H1 (cell line): ENCODE measurements at regions not wholly inside any gene's neighbourhood (a gene's known extent, or its start where the extent isn't known, plus 50 kb on each side); places are given as distances from the start of the nearest gene placed in this dataset.

Experiments
- CTCF ChIA-PET: fragments of 300-600 bp; sonication (Branson Sonifier 250); formaldehyde crosslinking; loops from one replicate; lab custom pipeline; 2021; ENCODE audit not compliant: partially characterized antibody; lab: Charles Lee
- POLR2A ChIA-PET: fragments of 300-600 bp; sonication (Branson Sonifier 250); formaldehyde crosslinking; loops from one replicate; lab custom pipeline; 2021; ENCODE audit warnings: inconsistent platforms; ENCODE audit not compliant: partially characterized antibody; lab: Charles Lee
- DNase-seq, 2 experiments: peaks; one replicate each; pipeline versions ENCODE4 v3.0.0 to v3.0.0-alpha.2; 2010 to 2022; ENCODE audit warnings: low spot score in 2 of 2, low read depth in 1 of 2, mixed read lengths in 1 of 2
- FAIRE-seq: peaks from 2 replicates; lab custom pipeline; 2011; peaks lifted over from hg19 to GRCh38; lab: Jason Lieb, UNC
- H2AFZ ChIP-seq: 2 replicates; pipeline ENCODE4 v1.8.1; 2012; ENCODE audit warnings: low read length, inconsistent platforms
- H2AK5ac ChIP-seq: 2 replicates; pipeline ENCODE4 v1.6.1; 2013; ENCODE audit warnings: low read depth, low read length
- H2BK120ac ChIP-seq: replicated peaks from 2 replicates; pipeline ENCODE3; 2013; ENCODE audit warnings: low read depth, low read length, inconsistent platforms
- H2BK12ac ChIP-seq: 2 replicates; pipeline ENCODE4 v1.6.1; 2013; ENCODE audit warnings: low read depth, low read length
- H2BK15ac ChIP-seq: 2 replicates; pipeline ENCODE4 v1.6.1; 2013; ENCODE audit warnings: low read length
- H2BK20ac ChIP-seq: 2 replicates; pipeline ENCODE4 v1.6.1; 2013; ENCODE audit warnings: low read length
- H2BK5ac ChIP-seq: 2 replicates; pipeline ENCODE4 v1.6.1; 2013; ENCODE audit warnings: low read depth, low read length
- H3K14ac ChIP-seq: 2 replicates; pipeline ENCODE4 v1.6.1; 2013; ENCODE audit warnings: inconsistent platforms; ENCODE audit not compliant: insufficient read length
- H3K18ac ChIP-seq: 2 replicates; pipeline ENCODE4 v1.6.1; 2013; ENCODE audit warnings: low read length; ENCODE audit errors: extremely low read depth
- H3K23ac ChIP-seq: 2 replicates; pipeline ENCODE4 v1.6.1; 2013; ENCODE audit warnings: inconsistent platforms; ENCODE audit not compliant: insufficient read length
- H3K23me2 ChIP-seq: 2 replicates; pipeline ENCODE4 v1.6.1; 2013; ENCODE audit warnings: low read depth, low read length
- H3K27ac ChIP-seq: 2 replicates; pipeline ENCODE4 v1.6.1; 2011; ENCODE audit warnings: low read depth, low read length, inconsistent platforms
- H3K27me3 ChIP-seq, 4 experiments: replicated peaks in 1 of 4; 1 replicate in 1 of 4; 2 replicates in 3 of 4; pipeline versions ENCODE4 v1.6.1 to v1.8.1; 2011 to 2013; ENCODE audit warnings: low read length in 3 of 4, mild to moderate bottlenecking in 3 of 4, inconsistent platforms in 2 of 4, mixed read lengths in 2 of 4, moderate library complexity in 1 of 4; ENCODE audit not compliant: control insufficient read depth in 3 of 4, insufficient read depth in 3 of 4; ENCODE audit errors: extremely low read depth in 1 of 4
- H3K36me3 ChIP-seq, 4 experiments: 2 replicates each; pipeline versions ENCODE4 v1.6.1 to v1.8.1; 2011 to 2013; ENCODE audit warnings: mild to moderate bottlenecking in 4 of 4, low read length in 3 of 4, moderate library complexity in 2 of 4, control low read depth in 1 of 4, inconsistent platforms in 1 of 4; ENCODE audit not compliant: insufficient read depth in 4 of 4, control insufficient read depth in 2 of 4
- H3K4ac ChIP-seq: replicated peaks from 2 replicates; pipeline ENCODE3; 2013; ENCODE audit warnings: low read length, low read depth, mixed read lengths, inconsistent platforms; ENCODE audit not compliant: insufficient read length
- H3K4me1 ChIP-seq, 4 experiments: replicated peaks in 1 of 4; 1 replicate in 1 of 4; 2 replicates in 3 of 4; pipeline versions ENCODE4 v1.6.1 to v1.8.1; 2011 to 2013; ENCODE audit warnings: low read length in 3 of 4, inconsistent platforms in 2 of 4, mixed read lengths in 1 of 4; ENCODE audit not compliant: insufficient read depth in 4 of 4, control insufficient read depth in 3 of 4
- H3K4me2 ChIP-seq, 2 experiments: 2 replicates each; pipeline versions ENCODE4 v1.6.1 to v1.8.1; 2011 to 2013; ENCODE audit warnings: low read depth in 2 of 2, low read length in 2 of 2, control low read depth in 1 of 2, inconsistent platforms in 1 of 2, mild to moderate bottlenecking in 1 of 2; ENCODE audit not compliant: insufficient read depth in 1 of 2
- H3K4me3 ChIP-seq, 4 experiments: fragments of 200-600, 300-600 bp in 1 of 4; sonication (generic), shearing (Covaris generic), sonication (Bioruptor Twin) in 1 of 4; 2 replicates each; pipeline versions ENCODE4 v1.5.1 to v1.8.1; 2011 to 2016; ENCODE audit warnings: low read length in 4 of 4, low read depth in 3 of 4, control low read depth in 2 of 4, inconsistent platforms in 2 of 4, mild to moderate bottlenecking in 2 of 4, mixed read lengths in 1 of 4, moderate library complexity in 1 of 4; ENCODE audit not compliant: insufficient read depth in 2 of 4; ENCODE audit errors: extremely low read depth in 1 of 4
- H3K56ac ChIP-seq: replicated peaks from 2 replicates; pipeline ENCODE3; 2013; ENCODE audit warnings: low read depth, mild to moderate bottlenecking, mixed read lengths, low read length, inconsistent platforms; ENCODE audit not compliant: insufficient read length
- H3K79me1 ChIP-seq: 2 replicates; pipeline ENCODE4 v1.6.1; 2013; ENCODE audit warnings: low read depth, low read length, control low read depth
- H3K79me2 ChIP-seq, 2 experiments: 2 replicates each; pipeline versions ENCODE4 v1.6.1 to v1.8.1; 2012 to 2013; ENCODE audit warnings: low read length in 2 of 2, mild to moderate bottlenecking in 2 of 2, inconsistent platforms in 1 of 2; ENCODE audit not compliant: insufficient read depth in 2 of 2, control insufficient read depth in 1 of 2
- H3K9ac ChIP-seq, 4 experiments: replicated peaks in 1 of 4; 1 replicate in 1 of 4; 2 replicates in 3 of 4; pipeline versions ENCODE4 v1.6.1 to v1.8.1; 2011 to 2013; ENCODE audit warnings: low read depth in 3 of 4, low read length in 3 of 4, control low read depth in 2 of 4, mild to moderate bottlenecking in 2 of 4, moderate library complexity in 2 of 4, inconsistent platforms in 1 of 4; ENCODE audit errors: extremely low read depth in 1 of 4
- H3K9me3 ChIP-seq, 2 experiments: 2 replicates each; pipeline versions ENCODE4 v1.6.1 to v1.8.1; 2012 to 2013; ENCODE audit warnings: mild to moderate bottlenecking in 2 of 2, moderate library complexity in 2 of 2, control low read depth in 1 of 2, inconsistent platforms in 1 of 2, low read depth in 1 of 2, low read length in 1 of 2, mixed read lengths in 1 of 2; ENCODE audit not compliant: insufficient read depth in 2 of 2
- H4K20me1 ChIP-seq, 2 experiments: replicated peaks in 1 of 2; 2 replicates each; pipeline versions ENCODE3 to v1.8.1; 2011 to 2013; ENCODE audit warnings: inconsistent platforms in 2 of 2, low read length in 2 of 2, mild to moderate bottlenecking in 1 of 2; ENCODE audit not compliant: insufficient read depth in 2 of 2, control insufficient read depth in 1 of 2
- H4K5ac ChIP-seq: 2 replicates; pipeline ENCODE4 v1.6.1; 2013; ENCODE audit warnings: low read length, low read depth, mixed read lengths, inconsistent platforms; ENCODE audit not compliant: insufficient read length
- H4K8ac ChIP-seq: 2 replicates; pipeline ENCODE4 v1.8.0; 2013; ENCODE audit warnings: mild to moderate bottlenecking, moderate library complexity, low read length, inconsistent platforms; ENCODE audit not compliant: insufficient read depth; ENCODE audit errors: extremely low read depth
- H4K91ac ChIP-seq: replicated peaks from 2 replicates; pipeline ENCODE3; 2013; ENCODE audit warnings: low read length, mixed read lengths, inconsistent platforms; ENCODE audit not compliant: insufficient read length
- HDAC6 ChIP-seq: IDR thresholded peaks from one replicate; pipeline ENCODE4 v1.7.1; 2012; ENCODE audit warnings: low read depth, mild to moderate bottlenecking, inconsistent platforms, low read length, moderate library complexity
- NRF1 ChIP-seq: IDR thresholded peaks from 2 replicates; pipeline ENCODE4 v1.6.1; 2011; ENCODE audit warnings: mild to moderate bottlenecking, low read depth, low read length, improper control_type of control experiment
- RFX5 ChIP-seq: IDR thresholded peaks from 2 replicates; pipeline ENCODE4 v1.6.1; 2011; ENCODE audit warnings: low read depth, low read length, improper control_type of control experiment, borderline replicate concordance
- WGBS, 2 experiments: shearing (Covaris generic) in 1 of 2; methylation state at CpG; one replicate each; pipeline versions ENCODE4 v1.1.6 to v1.1.7; 2013 to 2015; ENCODE audit warnings: low lambda C conversion rate in 2 of 2, mixed read lengths in 2 of 2, inconsistent platforms in 1 of 2, low coverage in 1 of 2, missing lambda C conversion rate in 1 of 2; ENCODE audit not compliant: insufficient replicate concordance in 2 of 2, insufficient coverage in 1 of 2, insufficient read length in 1 of 2; ENCODE audit errors: extremely low coverage in 1 of 2, missing lambda C conversion rate in 1 of 2; 5-methylcytosine and 5-hydroxymethylcytosine counted together

DNA sequence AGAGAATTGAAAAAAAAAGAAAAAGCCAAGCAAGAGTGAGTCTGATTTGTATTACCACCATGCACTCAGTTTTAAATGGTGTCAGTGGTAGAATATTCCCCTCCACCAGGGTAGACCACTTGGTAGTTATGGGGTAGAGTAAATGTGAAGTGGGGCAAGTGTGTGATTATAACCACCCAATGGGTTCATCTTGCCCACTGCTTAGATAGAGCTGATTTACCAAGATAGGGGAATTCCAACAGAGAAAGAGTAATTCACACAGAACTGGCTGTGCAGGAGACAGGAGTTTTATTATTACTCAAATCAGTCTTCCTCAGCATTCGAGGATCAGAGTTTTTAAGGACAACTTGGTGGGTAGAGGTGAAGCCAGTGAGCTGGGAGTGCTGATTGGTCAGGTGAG, 113.3 kb upstream of the RAI14 start:
- Histone ChIP-seq H3K56ac (no peak overlapping the region), H2BK5ac (no peak overlapping the region; the same call in 1 of the 2 replicates), H3K23ac (no peak overlapping the region), H4K91ac (no peak overlapping the region), H3K4me1 (peaks cover 3 to 42% (median 15%) of the 10 kb centered on the region in 4 experiments; a peak in 6 of 7 replicates), H3K36me3 (peaks cover 0 to 10% (median 4%) of the 10 kb centered on the region in 4 experiments; a peak in 2 of 8 replicates), H3K23me2 (no peaks in the 10 kb centered on the region; the same call in 1 of the 2 replicates), H3K4me3 (no peak overlapping the region), H2BK120ac (peak overlapping the region; percentile 60), H3K79me1 (no peaks in the 10 kb centered on the region), H4K20me1 (no peaks in the 10 kb centered on the region), H3K9me3 (peaks cover 12 to 18% of the 10 kb centered on the region in 2 experiments; a peak in 2 of 4 replicates), H2AK5ac (no peak overlapping the region; the same call in 1 of the 2 replicates), H2BK20ac (no peak overlapping the region), H4K5ac (no peak overlapping the region), H3K14ac (no peak overlapping the region), H4K8ac (no peak overlapping the region), H3K18ac (no peak overlapping the region), H3K4me2 (no peak overlapping the region), H3K9ac (no peak overlapping the region), H2BK15ac (no peak overlapping the region; the same call in 1 of the 2 replicates), H2AFZ (no peak overlapping the region), H3K27me3 (no peaks in the 10 kb centered on the region), H3K79me2 (no peaks in the 10 kb centered on the region), H3K27ac (no peak overlapping the region), H3K4ac (no peak overlapping the region), H2BK12ac (no peak overlapping the region)
- DNase-seq (no peak), FAIRE-seq (no peak)
- CTCF ChIA-PET, result interaction anchor here (2.1 kb wide), 1 partner anchor 19 kb away, joined by 7 read pairs; no protein-coding TSS in a partner anchor
- POLR2A ChIA-PET, result no interaction called here
- WGBS, 2 experiments, result 77% methylated on average over 1 of the region's 1 CpG; no CpG with 5 or more reads in 1 of the 2 experiments
- no peak for TF ChIP-seq HDAC6
- TF ChIP-seq RFX5, result no peak
- no peak for TF ChIP-seq NRF1
